PC-3 (cell line): ENCODE measurements at regions not wholly inside any gene's neighbourhood (a gene's known extent, or its start where the extent isn't known, plus 50 kb on each side); places are given as distances from the start of the nearest gene placed in this dataset.

Experiments
- ATAC-seq: fragments of 200-7000 bp; cut with Tn5 transposase; 2 replicates; pipeline ENCODE4 v1.9.1; 2020; ENCODE audit warnings: mild to moderate bottlenecking, moderate library complexity
- BruUV-seq: library from RNA; stranded (reverse); fragments of 400-500 nt; replicated peaks from 2 replicates; lab custom pipeline; 2021; lab: Mats Ljungman, UMichigan
- CTCF ChIA-PET: fragments of 300-600 bp; sonication (Branson Sonifier 250); formaldehyde crosslinking; loops from one replicate; lab custom pipeline; 2022; ENCODE audit warnings: antibody characterized with exemption; lab: Charles Lee
- POLR2A ChIA-PET: fragments of 300-600 bp; sonication (Branson Sonifier 250); formaldehyde crosslinking; loops from one replicate; lab custom pipeline; 2022; ENCODE audit warnings: antibody characterized with exemption; ENCODE audit not compliant: unreplicated experiment; lab: Charles Lee
- DNase-seq: peaks from one replicate; pipeline ENCODE4 v3.0.0-alpha.2; 2015
- H2AFZ ChIP-seq: fragments of 300-600 bp; sonication (generic); 2 replicates; pipeline ENCODE4 v1.6.0; 2016; ENCODE audit warnings: antibody characterized with exemption, low read length
- H3F3A ChIP-seq: fragments of 300-600 bp; sonication (generic); one replicate; pipeline ENCODE4 v1.6.0; 2017; ENCODE audit warnings: antibody characterized with exemption, low read length, control low read depth, mild to moderate bottlenecking; ENCODE audit not compliant: unreplicated experiment
- H3K27ac ChIP-seq: fragments of 300-600 bp; sonication (generic); 2 replicates; pipeline ENCODE4 v1.5.1; 2016; ENCODE audit warnings: mild to moderate bottlenecking, low read length
- H3K27me3 ChIP-seq: fragments of 300-600 bp; sonication (generic); 2 replicates; pipeline ENCODE4 v1.6.1; 2016; ENCODE audit warnings: low read length, mixed read lengths
- H3K36me3 ChIP-seq: fragments of 300-600 bp; sonication (generic); 2 replicates; pipeline ENCODE4 v1.6.1; 2016; ENCODE audit warnings: low read depth, mixed run types, low read length, mixed read lengths
- H3K4me1 ChIP-seq: fragments of 300-600 bp; sonication (generic); 2 replicates; pipeline ENCODE4 v1.5.1; 2016; ENCODE audit warnings: low read length; ENCODE audit not compliant: insufficient read depth
- H3K4me2 ChIP-seq: fragments of 300-600 bp; sonication (generic); 2 replicates; pipeline ENCODE4 v1.6.0; 2016; ENCODE audit warnings: low read length
- H3K4me3 ChIP-seq: fragments of 300-600 bp; sonication (generic); 2 replicates; pipeline ENCODE4 v1.5.1; 2016; ENCODE audit warnings: mild to moderate bottlenecking, low read length, mixed read lengths
- H3K79me2 ChIP-seq: fragments of 300-600 bp; sonication (generic); 2 replicates; pipeline ENCODE4 v1.6.1; 2017; ENCODE audit warnings: low read length, mixed read lengths
- H3K9ac ChIP-seq: fragments of 300-600 bp; sonication (generic); 2 replicates; pipeline ENCODE4 v1.6.0; 2016; ENCODE audit warnings: mild to moderate bottlenecking, low read length
- H3K9me2 ChIP-seq: fragments of 300-600 bp; sonication (generic); replicated peaks from 2 replicates; pipeline ENCODE4 v1.6.1; 2016; ENCODE audit warnings: mixed run types, low read length, mixed read lengths
- H3K9me3 ChIP-seq: fragments of 300-600 bp; sonication (generic); 2 replicates; pipeline ENCODE4 v1.6.1; 2016; ENCODE audit warnings: low read length, mixed read lengths
- H4K20me1 ChIP-seq: fragments of 300-600 bp; sonication (generic); 2 replicates; pipeline ENCODE4 v1.6.1; 2016; ENCODE audit warnings: low read length, mixed read lengths
- CTCF ChIP-seq: fragments of 300-600 bp; sonication (generic); conservative IDR thresholded peaks from 2 replicates; pipeline ENCODE4 v1.5.1; 2017; ENCODE audit warnings: antibody characterized with exemption, low read depth, mild to moderate bottlenecking, low read length
- EZH2 ChIP-seq: fragments of 300-600 bp; sonication (generic); IDR thresholded peaks from one replicate; pipeline ENCODE4 v1.6.1; 2017; ENCODE audit warnings: antibody characterized with exemption, mild to moderate bottlenecking, low read length; ENCODE audit not compliant: unreplicated experiment
- EZH2phosphoT487 ChIP-seq: fragments of 300-600 bp; sonication (generic); IDR thresholded peaks from 2 replicates; pipeline ENCODE4 v1.6.1; 2018; ENCODE audit warnings: mild to moderate bottlenecking, antibody characterized with exemption, low read length, borderline replicate concordance
- intact Hi-C: fragments of 100-400 bp; cut with micrococcal nuclease; formaldehyde crosslinking; loops from 2 replicates; pipeline ENCODE4 v1.9.0; 2023

DNA sequence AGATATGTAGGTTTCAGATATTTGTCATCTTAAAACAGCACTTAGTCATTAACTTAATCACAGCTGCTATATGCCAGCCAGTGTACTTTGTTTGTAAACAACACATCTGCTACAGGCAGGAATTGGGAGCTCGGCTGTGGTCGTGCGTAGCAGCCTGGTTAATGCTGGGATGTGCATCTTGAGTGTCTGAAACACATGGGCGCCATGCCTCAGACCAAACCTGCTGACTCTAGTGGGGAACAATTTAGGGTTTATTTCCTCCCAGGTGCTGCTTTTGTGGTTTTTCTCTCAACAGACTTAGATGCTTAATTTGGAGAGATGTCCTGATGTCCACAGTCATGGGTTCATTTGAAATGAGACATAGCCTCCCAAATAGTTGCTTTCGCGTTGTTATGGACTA, 238.5 kb upstream of the TMTC4 start:
- ChIA-PET CTCF (no interaction called here), POLR2A (no interaction called here)
- Histone ChIP-seq H2AFZ (no peak overlapping the region), H3K4me3 (no peak overlapping the region), H3K9ac (no peak overlapping the region), H3K9me3 (no peaks in the 10 kb centered on the region), H3K4me1 (no peaks in the 10 kb centered on the region), H3K79me2 (no peaks in the 10 kb centered on the region), H3K36me3 (no peaks in the 10 kb centered on the region), H3K4me2 (no peak overlapping the region), H3K9me2 (no peaks in the 10 kb centered on the region), H3K27me3 (peaks cover 77% of the 10 kb centered on the region), H4K20me1 (no peaks in the 10 kb centered on the region), H3K27ac (no peak overlapping the region), H3F3A (no peaks in the 10 kb centered on the region)
- ATAC-seq (no peak), DNase-seq (no peak)
- TF ChIP-seq EZH2phosphoT487 (no peak), CTCF (no peak), EZH2 (no peak)
- intact Hi-C loops: no loop called here
- BruUV-seq: no TSS peak

DNA sequence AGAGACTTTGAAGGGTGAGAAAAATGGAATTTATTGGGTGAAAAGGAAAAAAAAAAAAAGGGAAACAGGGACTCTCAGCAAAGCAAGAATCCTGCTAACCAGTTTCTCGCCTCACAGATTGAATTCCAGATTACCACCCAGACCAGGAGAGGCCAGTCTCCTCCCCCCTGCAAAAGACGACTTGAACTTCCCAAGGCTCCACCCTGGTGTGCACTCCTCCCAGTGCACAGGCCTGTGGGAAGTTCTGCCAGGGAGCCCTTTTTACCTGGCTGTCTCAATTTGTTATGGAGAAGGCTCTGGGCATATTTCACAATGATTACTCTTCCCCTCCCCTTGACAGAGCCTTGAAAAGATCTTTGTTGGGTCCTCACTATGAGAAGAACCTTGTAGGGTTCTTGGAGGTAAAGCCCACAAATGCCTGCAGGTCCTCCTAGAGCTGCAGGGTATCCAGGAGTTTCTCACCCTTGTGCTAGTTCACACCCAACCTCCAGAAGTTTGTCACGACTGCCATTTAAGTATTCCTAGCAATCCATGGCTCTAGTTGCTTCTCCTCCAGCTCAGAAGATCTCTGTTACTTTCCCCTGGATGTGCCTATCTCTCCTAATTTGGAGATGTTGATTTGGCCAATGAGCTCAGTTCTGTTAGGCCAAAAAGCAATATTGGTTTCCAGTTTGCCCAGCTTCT, 229.8 kb upstream of the TMTC4 start:
- H3K9me2 ChIP-seq: no peaks in the 10 kb centered on the region
- no peaks in the 10 kb centered on the region for H3K4me1 ChIP-seq
- intact Hi-C loops: no loop called here
- no peaks in the 10 kb centered on the region for H4K20me1 ChIP-seq
- no peak overlapping the region for H3K9ac ChIP-seq
- TF ChIP-seq EZH2 (no peak), EZH2phosphoT487 (no peak), CTCF (no peak)
- no peak overlapping the region for H2AFZ ChIP-seq
- H3K9me3 ChIP-seq: no peaks in the 10 kb centered on the region
- peaks cover 12% of the 10 kb centered on the region; the same call in 1 of the 2 replicates for H3K27me3 ChIP-seq
- DNase-seq: no peak
- no peak for ATAC-seq
- CTCF ChIA-PET: no interaction called here
- POLR2A ChIA-PET: no interaction called here
- H3K4me2 ChIP-seq: no peak overlapping the region
- H3K27ac ChIP-seq: no peak overlapping the region
- no peak overlapping the region for H3K4me3 ChIP-seq
- no peaks in the 10 kb centered on the region for H3F3A ChIP-seq
- H3K79me2 ChIP-seq: no peaks in the 10 kb centered on the region
- no peaks in the 10 kb centered on the region for H3K36me3 ChIP-seq
- BruUV-seq: no TSS peak

DNA sequence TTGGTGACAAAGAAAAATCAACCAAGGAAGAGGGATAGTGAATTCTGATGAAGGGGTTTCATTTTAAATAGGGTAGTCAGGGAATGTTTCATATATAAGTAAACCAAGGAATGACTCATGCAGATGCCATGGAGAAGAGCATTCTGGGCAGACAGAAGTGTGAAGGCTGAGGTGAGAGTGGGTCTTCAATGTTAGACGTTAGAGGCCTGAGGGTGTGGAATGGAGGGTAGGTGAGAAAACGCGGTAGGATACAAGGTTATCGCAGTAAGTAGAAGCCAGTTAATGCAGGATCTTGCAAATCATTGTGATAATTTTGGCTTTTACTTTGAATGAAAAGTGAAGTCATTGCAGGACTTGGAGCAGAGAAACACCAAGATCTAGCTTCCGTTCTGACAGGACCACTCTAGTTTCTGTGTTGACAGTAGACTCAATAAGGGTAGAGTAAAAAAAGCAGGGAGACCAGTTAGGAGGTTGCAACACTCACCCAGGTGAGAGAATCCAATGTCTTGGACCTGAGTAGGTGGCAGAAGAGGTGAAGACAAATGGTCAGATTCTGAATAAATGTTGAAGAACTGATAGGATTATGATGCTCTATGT, 225.2 kb upstream of the TMTC4 start:
- BruUV-seq: no TSS peak
- Histone ChIP-seq H3K9me3 (no peaks in the 10 kb centered on the region), H3K4me2 (no peak overlapping the region), H3K27me3 (no peaks in the 10 kb centered on the region), H3K36me3 (no peaks in the 10 kb centered on the region), H3F3A (no peaks in the 10 kb centered on the region), H4K20me1 (no peaks in the 10 kb centered on the region), H3K79me2 (no peaks in the 10 kb centered on the region), H3K27ac (no peak overlapping the region), H3K9me2 (no peaks in the 10 kb centered on the region), H3K9ac (no peak overlapping the region), H3K4me3 (no peak overlapping the region), H3K4me1 (no peaks in the 10 kb centered on the region), H2AFZ (no peak overlapping the region)
- no peak for ATAC-seq
- ChIA-PET CTCF (no interaction called here), POLR2A (no interaction called here)
- DNase-seq: no peak
- TF ChIP-seq CTCF (no peak), EZH2 (no peak), EZH2phosphoT487 (no peak)
- intact Hi-C loops: no loop called here
